Keratinocyte (primary cell): ENCODE measurements at regions not wholly inside any gene's neighbourhood (a gene's known extent, or its start where the extent isn't known, plus 50 kb on each side); places are given as distances from the start of the nearest gene placed in this dataset.

ENCODE experiments used
- DNase-seq: peaks from one replicate; pipeline ENCODE4 v3.0.0-alpha.2; 2011; ENCODE audit warnings: low read depth, missing footprints, low spot score
- FAIRE-seq: peaks from 2 replicates; lab custom pipeline; 2011; peaks lifted over from hg19 to GRCh38; lab: Jason Lieb, UNC
- H2AFZ ChIP-seq: 2 replicates; pipeline ENCODE4 v1.6.0; 2012; ENCODE audit warnings: low read length, control low read depth, inconsistent platforms; ENCODE audit not compliant: control insufficient read depth
- H3K27ac ChIP-seq: 2 replicates; pipeline ENCODE4 v1.5.1; 2011; ENCODE audit warnings: low read length; ENCODE audit not compliant: control insufficient read depth, insufficient read depth
- H3K27me3 ChIP-seq: 3 replicates; pipeline ENCODE4 v1.6.0; 2011; ENCODE audit warnings: low read length; ENCODE audit not compliant: control insufficient read depth, insufficient read depth; ENCODE audit errors: extremely low read depth
- H3K36me3 ChIP-seq, 2 experiments: 2 replicates in 1 of 2; 3 replicates in 1 of 2; pipeline ENCODE4 v1.5.1; 2011; ENCODE audit warnings: low read length in 2 of 2, mild to moderate bottlenecking in 1 of 2; ENCODE audit not compliant: control insufficient read depth in 2 of 2, insufficient read depth in 2 of 2; ENCODE audit errors: extremely low read depth in 1 of 2
- H3K4me1 ChIP-seq: 3 replicates; pipeline ENCODE4 v1.5.1; 2011; ENCODE audit warnings: low read length; ENCODE audit not compliant: control insufficient read depth, insufficient read depth; ENCODE audit errors: extremely low read depth
- H3K4me2 ChIP-seq: 3 replicates; pipeline ENCODE4 v1.6.0; 2011; ENCODE audit warnings: low read depth, low read length; ENCODE audit not compliant: control insufficient read depth, insufficient read depth; ENCODE audit errors: extremely low read depth
- H3K4me3 ChIP-seq, 3 experiments: fragments of 200-600 bp in 1 of 3; sonication (generic) in 1 of 3; 2 replicates in 2 of 3; 3 replicates in 1 of 3; pipeline ENCODE4 v1.5.1; 2011 to 2016; ENCODE audit warnings: low read length in 3 of 3, mild to moderate bottlenecking in 3 of 3, control low read depth in 2 of 3, inconsistent platforms in 1 of 3, low read depth in 1 of 3, mixed read lengths in 1 of 3, mixed run types in 1 of 3, moderate library complexity in 1 of 3; ENCODE audit not compliant: control insufficient read depth in 2 of 3, insufficient read depth in 2 of 3; ENCODE audit errors: extremely low read depth in 1 of 3
- H3K79me2 ChIP-seq: 2 replicates; pipeline ENCODE4 v1.6.0; 2012; ENCODE audit warnings: low read length; ENCODE audit not compliant: control insufficient read depth, insufficient read depth
- H3K9ac ChIP-seq: 3 replicates; pipeline ENCODE4 v1.6.0; 2011; ENCODE audit warnings: low read length; ENCODE audit not compliant: control insufficient read depth, insufficient read depth; ENCODE audit errors: extremely low read depth
- H3K9me1 ChIP-seq: 3 replicates; pipeline ENCODE4 v1.6.0; 2011; ENCODE audit warnings: low read length; ENCODE audit not compliant: control insufficient read depth, insufficient read depth; ENCODE audit errors: extremely low read depth
- H3K9me3 ChIP-seq: 2 replicates; pipeline ENCODE4 v1.5.1; 2012; ENCODE audit warnings: low read depth, low read length; ENCODE audit not compliant: control insufficient read depth
- H4K20me1 ChIP-seq: 3 replicates; pipeline ENCODE4 v1.6.0; 2011; ENCODE audit warnings: low read length; ENCODE audit not compliant: control insufficient read depth, insufficient read depth; ENCODE audit errors: extremely low read depth
- CTCF ChIP-seq, 3 experiments: IDR thresholded peaks in 1 of 3; conservative IDR thresholded peaks in 1 of 3; optimal IDR thresholded peaks in 1 of 3; 2 replicates in 2 of 3; 3 replicates in 1 of 3; pipeline versions ENCODE3 to v1.5.1; 2011; ENCODE audit warnings: low read length in 3 of 3, mild to moderate bottlenecking in 3 of 3, moderate library complexity in 2 of 3, control low read depth in 1 of 3, inconsistent platforms in 1 of 3; ENCODE audit not compliant: insufficient read depth in 2 of 3; ENCODE audit errors: extremely low read depth in 1 of 3
- EZH2 ChIP-seq: IDR thresholded peaks from one replicate; pipeline ENCODE4 v1.6.1; 2012; ENCODE audit warnings: inconsistent platforms, mild to moderate bottlenecking, low read length, moderate library complexity
- dilution Hi-C: fragments of 300-500 bp; cut with MboI; formaldehyde crosslinking; loops from one replicate; pipeline ENCODE4 v1.7.0; 2020; ENCODE audit warnings: low sequenced_read_pairs; ENCODE audit not compliant: extremely low pct_ligation_motif_present

- dilution Hi-C loops = no loop called here
Measured at GRCh38 chrX:1874416-1874815, 259.6 kb downstream of the ASMT start.

GRCh38 chrX:1874899-1875298 is 260.0 kb downstream of the ASMT start:
- dilution Hi-C loops = no loop called here
- FAIRE-seq = no peak

More at GRCh38 chrX:1874416-1874815, 259.6 kb downstream of the ASMT start:
- Histone ChIP-seq H3K27ac (no peak overlapping the region), H3K36me3 (no peaks in the 10 kb centered on the region), H3K4me3 (no peak overlapping the region), H3K79me2 (no peaks in the 10 kb centered on the region), H4K20me1 (no peaks in the 10 kb centered on the region), H3K4me2 (no peak overlapping the region), H3K27me3 (no peaks in the 10 kb centered on the region), H3K9ac (no peak overlapping the region), H2AFZ (no peak overlapping the region), H3K9me3 (peaks cover 2% of the 10 kb centered on the region), H3K9me1 (no peaks in the 10 kb centered on the region), H3K4me1 (no peaks in the 10 kb centered on the region)
- TF ChIP-seq EZH2 (no peak), CTCF (optimal IDR thresholded peaks at IDR 0.05 in 1 of 3, IDR thresholded peaks at IDR 0.05 in 1 of 3, conservative IDR thresholded peaks at IDR 0.05 in 1 of 3; ENCODE audit: extremely low read depth in 1 of 3, insufficient read depth in 2 of 3, low read length in 3 of 3) (no peak)
- DNase-seq = no peak
- FAIRE-seq = no peak

More at GRCh38 chrX:1874899-1875298, 260.0 kb downstream of the ASMT start:
- no peaks in the 10 kb centered on the region for H3K79me2 ChIP-seq
- no peak overlapping the region for H3K27ac ChIP-seq
- H2AFZ ChIP-seq = no peak overlapping the region
- H3K36me3 ChIP-seq = no peaks in the 10 kb centered on the region
- TF ChIP-seq CTCF (optimal IDR thresholded peaks at IDR 0.05 in 1 of 3, IDR thresholded peaks at IDR 0.05 in 1 of 3, conservative IDR thresholded peaks at IDR 0.05 in 1 of 3; ENCODE audit: extremely low read depth in 1 of 3, insufficient read depth in 2 of 3, low read length in 3 of 3) (no peak), EZH2 (no peak)
- H3K9ac ChIP-seq = no peak overlapping the region
- H3K27me3 ChIP-seq = no peaks in the 10 kb centered on the region
- no peaks in the 10 kb centered on the region for H3K9me1 ChIP-seq
- H3K4me3 ChIP-seq = no peak overlapping the region
- no peak overlapping the region for H3K4me2 ChIP-seq
- H3K9me3 ChIP-seq = peaks cover 2% of the 10 kb centered on the region
- H3K4me1 ChIP-seq = no peaks in the 10 kb centered on the region
- no peaks in the 10 kb centered on the region for H4K20me1 ChIP-seq
- DNase-seq = no peak
